H1 (cell line): ENCODE measurements at regions not wholly inside any gene's neighbourhood (a gene's known extent, or its start where the extent isn't known, plus 50 kb on each side); places are given as distances from the start of the nearest gene placed in this dataset.
A peak's percentile ranks its signal among the peaks of the same experiment; 100 is the strongest.

Source experiments
- CTCF ChIA-PET: fragments of 300-600 bp; sonication (Branson Sonifier 250); formaldehyde crosslinking; loops from one replicate; lab custom pipeline; 2021; ENCODE audit not compliant: partially characterized antibody; lab: Charles Lee
- POLR2A ChIA-PET: fragments of 300-600 bp; sonication (Branson Sonifier 250); formaldehyde crosslinking; loops from one replicate; lab custom pipeline; 2021; ENCODE audit warnings: inconsistent platforms; ENCODE audit not compliant: partially characterized antibody; lab: Charles Lee
- DNase-seq, 2 experiments: peaks; one replicate each; pipeline versions ENCODE4 v3.0.0 to v3.0.0-alpha.2; 2010 to 2022; ENCODE audit warnings: low spot score in 2 of 2, low read depth in 1 of 2, mixed read lengths in 1 of 2
- FAIRE-seq: peaks from 2 replicates; lab custom pipeline; 2011; peaks lifted over from hg19 to GRCh38; lab: Jason Lieb, UNC
- H2AFZ ChIP-seq: 2 replicates; pipeline ENCODE4 v1.8.1; 2012; ENCODE audit warnings: low read length, inconsistent platforms
- H2AK5ac ChIP-seq: 2 replicates; pipeline ENCODE4 v1.6.1; 2013; ENCODE audit warnings: low read depth, low read length
- H2BK120ac ChIP-seq: replicated peaks from 2 replicates; pipeline ENCODE3; 2013; ENCODE audit warnings: low read depth, low read length, inconsistent platforms
- H2BK12ac ChIP-seq: 2 replicates; pipeline ENCODE4 v1.6.1; 2013; ENCODE audit warnings: low read depth, low read length
- H2BK15ac ChIP-seq: 2 replicates; pipeline ENCODE4 v1.6.1; 2013; ENCODE audit warnings: low read length
- H2BK20ac ChIP-seq: 2 replicates; pipeline ENCODE4 v1.6.1; 2013; ENCODE audit warnings: low read length
- H2BK5ac ChIP-seq: 2 replicates; pipeline ENCODE4 v1.6.1; 2013; ENCODE audit warnings: low read depth, low read length
- H3K14ac ChIP-seq: 2 replicates; pipeline ENCODE4 v1.6.1; 2013; ENCODE audit warnings: inconsistent platforms; ENCODE audit not compliant: insufficient read length
- H3K18ac ChIP-seq: 2 replicates; pipeline ENCODE4 v1.6.1; 2013; ENCODE audit warnings: low read length; ENCODE audit errors: extremely low read depth
- H3K23ac ChIP-seq: 2 replicates; pipeline ENCODE4 v1.6.1; 2013; ENCODE audit warnings: inconsistent platforms; ENCODE audit not compliant: insufficient read length
- H3K23me2 ChIP-seq: 2 replicates; pipeline ENCODE4 v1.6.1; 2013; ENCODE audit warnings: low read depth, low read length
- H3K27ac ChIP-seq: 2 replicates; pipeline ENCODE4 v1.6.1; 2011; ENCODE audit warnings: low read depth, low read length, inconsistent platforms
- H3K27me3 ChIP-seq, 4 experiments: replicated peaks in 1 of 4; 1 replicate in 1 of 4; 2 replicates in 3 of 4; pipeline versions ENCODE4 v1.6.1 to v1.8.1; 2011 to 2013; ENCODE audit warnings: low read length in 3 of 4, mild to moderate bottlenecking in 3 of 4, inconsistent platforms in 2 of 4, mixed read lengths in 2 of 4, moderate library complexity in 1 of 4; ENCODE audit not compliant: control insufficient read depth in 3 of 4, insufficient read depth in 3 of 4; ENCODE audit errors: extremely low read depth in 1 of 4
- H3K36me3 ChIP-seq, 4 experiments: 2 replicates each; pipeline versions ENCODE4 v1.6.1 to v1.8.1; 2011 to 2013; ENCODE audit warnings: mild to moderate bottlenecking in 4 of 4, low read length in 3 of 4, moderate library complexity in 2 of 4, control low read depth in 1 of 4, inconsistent platforms in 1 of 4; ENCODE audit not compliant: insufficient read depth in 4 of 4, control insufficient read depth in 2 of 4
- H3K4ac ChIP-seq: replicated peaks from 2 replicates; pipeline ENCODE3; 2013; ENCODE audit warnings: low read length, low read depth, mixed read lengths, inconsistent platforms; ENCODE audit not compliant: insufficient read length
- H3K4me1 ChIP-seq, 4 experiments: replicated peaks in 1 of 4; 1 replicate in 1 of 4; 2 replicates in 3 of 4; pipeline versions ENCODE4 v1.6.1 to v1.8.1; 2011 to 2013; ENCODE audit warnings: low read length in 3 of 4, inconsistent platforms in 2 of 4, mixed read lengths in 1 of 4; ENCODE audit not compliant: insufficient read depth in 4 of 4, control insufficient read depth in 3 of 4
- H3K4me2 ChIP-seq, 2 experiments: 2 replicates each; pipeline versions ENCODE4 v1.6.1 to v1.8.1; 2011 to 2013; ENCODE audit warnings: low read depth in 2 of 2, low read length in 2 of 2, control low read depth in 1 of 2, inconsistent platforms in 1 of 2, mild to moderate bottlenecking in 1 of 2; ENCODE audit not compliant: insufficient read depth in 1 of 2
- H3K4me3 ChIP-seq, 4 experiments: fragments of 200-600, 300-600 bp in 1 of 4; sonication (generic), shearing (Covaris generic), sonication (Bioruptor Twin) in 1 of 4; 2 replicates each; pipeline versions ENCODE4 v1.5.1 to v1.8.1; 2011 to 2016; ENCODE audit warnings: low read length in 4 of 4, low read depth in 3 of 4, control low read depth in 2 of 4, inconsistent platforms in 2 of 4, mild to moderate bottlenecking in 2 of 4, mixed read lengths in 1 of 4, moderate library complexity in 1 of 4; ENCODE audit not compliant: insufficient read depth in 2 of 4; ENCODE audit errors: extremely low read depth in 1 of 4
- H3K56ac ChIP-seq: replicated peaks from 2 replicates; pipeline ENCODE3; 2013; ENCODE audit warnings: low read depth, mild to moderate bottlenecking, mixed read lengths, low read length, inconsistent platforms; ENCODE audit not compliant: insufficient read length
- H3K79me1 ChIP-seq: 2 replicates; pipeline ENCODE4 v1.6.1; 2013; ENCODE audit warnings: low read depth, low read length, control low read depth
- H3K79me2 ChIP-seq, 2 experiments: 2 replicates each; pipeline versions ENCODE4 v1.6.1 to v1.8.1; 2012 to 2013; ENCODE audit warnings: low read length in 2 of 2, mild to moderate bottlenecking in 2 of 2, inconsistent platforms in 1 of 2; ENCODE audit not compliant: insufficient read depth in 2 of 2, control insufficient read depth in 1 of 2
- H3K9ac ChIP-seq, 4 experiments: replicated peaks in 1 of 4; 1 replicate in 1 of 4; 2 replicates in 3 of 4; pipeline versions ENCODE4 v1.6.1 to v1.8.1; 2011 to 2013; ENCODE audit warnings: low read depth in 3 of 4, low read length in 3 of 4, control low read depth in 2 of 4, mild to moderate bottlenecking in 2 of 4, moderate library complexity in 2 of 4, inconsistent platforms in 1 of 4; ENCODE audit errors: extremely low read depth in 1 of 4
- H3K9me3 ChIP-seq, 2 experiments: 2 replicates each; pipeline versions ENCODE4 v1.6.1 to v1.8.1; 2012 to 2013; ENCODE audit warnings: mild to moderate bottlenecking in 2 of 2, moderate library complexity in 2 of 2, control low read depth in 1 of 2, inconsistent platforms in 1 of 2, low read depth in 1 of 2, low read length in 1 of 2, mixed read lengths in 1 of 2; ENCODE audit not compliant: insufficient read depth in 2 of 2
- H4K20me1 ChIP-seq, 2 experiments: replicated peaks in 1 of 2; 2 replicates each; pipeline versions ENCODE3 to v1.8.1; 2011 to 2013; ENCODE audit warnings: inconsistent platforms in 2 of 2, low read length in 2 of 2, mild to moderate bottlenecking in 1 of 2; ENCODE audit not compliant: insufficient read depth in 2 of 2, control insufficient read depth in 1 of 2
- H4K5ac ChIP-seq: 2 replicates; pipeline ENCODE4 v1.6.1; 2013; ENCODE audit warnings: low read length, low read depth, mixed read lengths, inconsistent platforms; ENCODE audit not compliant: insufficient read length
- H4K8ac ChIP-seq: 2 replicates; pipeline ENCODE4 v1.8.0; 2013; ENCODE audit warnings: mild to moderate bottlenecking, moderate library complexity, low read length, inconsistent platforms; ENCODE audit not compliant: insufficient read depth; ENCODE audit errors: extremely low read depth
- H4K91ac ChIP-seq: replicated peaks from 2 replicates; pipeline ENCODE3; 2013; ENCODE audit warnings: low read length, mixed read lengths, inconsistent platforms; ENCODE audit not compliant: insufficient read length
- KDM5A ChIP-seq: fragments of 200-600 bp; IDR thresholded peaks from 2 replicates; pipeline ENCODE4 v1.7.1; 2012; ENCODE audit warnings: mild to moderate bottlenecking, low read length, inconsistent platforms, mixed read lengths
- RXRA ChIP-seq: IDR thresholded peaks from 2 replicates; pipeline ENCODE4 v1.6.1; 2011; ENCODE audit warnings: low read depth, mild to moderate bottlenecking, low read length, moderate library complexity; ENCODE audit not compliant: insufficient read depth
- SP4 ChIP-seq: IDR thresholded peaks from 2 replicates; pipeline ENCODE4 v1.6.1; 2012; ENCODE audit warnings: low read length, inconsistent platforms
- WGBS, 2 experiments: shearing (Covaris generic) in 1 of 2; methylation state at CpG; one replicate each; pipeline versions ENCODE4 v1.1.6 to v1.1.7; 2013 to 2015; ENCODE audit warnings: low lambda C conversion rate in 2 of 2, mixed read lengths in 2 of 2, inconsistent platforms in 1 of 2, low coverage in 1 of 2, missing lambda C conversion rate in 1 of 2; ENCODE audit not compliant: insufficient replicate concordance in 2 of 2, insufficient coverage in 1 of 2, insufficient read length in 1 of 2; ENCODE audit errors: extremely low coverage in 1 of 2, missing lambda C conversion rate in 1 of 2; 5-methylcytosine and 5-hydroxymethylcytosine counted together
- TF ChIP-seq, protein P1 (sequence below): IDR thresholded peaks from 2 replicates; pipeline ENCODE4 v1.6.1; 2012; ENCODE audit warnings: inconsistent platforms

DNA sequence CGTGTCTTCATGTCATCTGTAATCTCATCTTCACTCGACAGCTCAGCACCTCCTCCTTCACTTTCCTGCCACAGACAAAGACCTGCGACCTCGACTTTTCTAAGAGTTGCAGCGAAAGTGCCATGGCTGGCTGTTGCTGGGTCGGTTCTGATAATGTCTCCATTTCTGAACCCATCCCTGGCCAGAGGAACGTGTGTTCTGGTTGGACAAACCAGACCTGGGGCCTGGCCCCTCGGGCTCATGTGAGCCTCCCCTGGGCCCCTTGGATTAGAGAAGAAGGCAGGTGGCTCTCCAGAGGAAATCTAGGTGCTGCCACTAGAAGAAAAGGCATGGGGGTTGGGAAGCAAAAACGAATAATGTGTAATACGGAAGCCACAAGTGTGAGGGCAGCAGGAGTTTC is 273.7 kb downstream of the GLRX3 start:
- Histone ChIP-seq H3K14ac (no peak overlapping the region), H3K4me3 (no peak overlapping the region), H4K5ac (no peak overlapping the region), H3K56ac (no peak overlapping the region), H4K91ac (no peak overlapping the region), H2BK5ac (no peak overlapping the region), H3K4me1 (0 out of 7 replicates have a peak, but pooled peaks cover 0 to 4% (median 0%) of the 10 kb centered on the region in 4 experiments), H2BK120ac (no peak overlapping the region), H3K79me1 (no peaks in the 10 kb centered on the region), H3K4ac (no peak overlapping the region), H2BK20ac (peak overlapping the region; percentile 80; the same call in 1 of the 2 replicates), H2BK15ac (no peak overlapping the region), H3K27ac (no peak overlapping the region), H3K23ac (no peak overlapping the region), H3K9ac (no peak overlapping the region), H3K4me2 (no peak overlapping the region), H4K8ac (no peak overlapping the region), H4K20me1 (no peaks in the 10 kb centered on the region), H3K18ac (no peak overlapping the region), H3K79me2 (no peaks in the 10 kb centered on the region), H3K23me2 (no peaks in the 10 kb centered on the region), H2AFZ (no peak overlapping the region), H2AK5ac (no peak overlapping the region), H3K9me3 (no peaks in the 10 kb centered on the region), H2BK12ac (no peak overlapping the region), H3K27me3 (no peaks in the 10 kb centered on the region), H3K36me3 (no peaks in the 10 kb centered on the region)
- ChIA-PET POLR2A (no interaction called here), CTCF (interaction anchor here (1.0 kb wide), 1 partner anchor 8 kb away, joined by 3 read pairs; no protein-coding TSS in a partner anchor)
- DNase-seq (no peak), FAIRE-seq (no peak)
- WGBS, 2 experiments, result 88% methylated on average over 9 of the region's 10 CpGs; no CpG with 5 or more reads in 1 of the 2 experiments
- TF ChIP-seq RXRA (no peak), KDM5A (no peak), SP4 (no peak)
- TF ChIP-seq, protein P1, sequence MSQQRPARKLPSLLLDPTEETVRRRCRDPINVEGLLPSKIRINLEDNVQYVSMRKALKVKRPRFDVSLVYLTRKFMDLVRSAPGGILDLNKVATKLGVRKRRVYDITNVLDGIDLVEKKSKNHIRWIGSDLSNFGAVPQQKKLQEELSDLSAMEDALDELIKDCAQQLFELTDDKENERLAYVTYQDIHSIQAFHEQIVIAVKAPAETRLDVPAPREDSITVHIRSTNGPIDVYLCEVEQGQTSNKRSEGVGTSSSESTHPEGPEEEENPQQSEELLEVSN, result 0 out of 2 replicates have a peak, but pooled peaks have one; percentile 27
